Upper lobe of left lung (tissue), 4 donors: ENCODE measurements at regions not wholly inside any gene's neighbourhood (a gene's known extent, or its start where the extent isn't known, plus 50 kb on each side); places are given as distances from the start of the nearest gene placed in this dataset.

Experiments
- CTCF ChIP-seq, 6 experiments: fragments of 450-650 bp in 4 of 6; fragments of 200-600 bp in 2 of 6; sonication (generic) in 2 of 6; IDR thresholded peaks; one replicate each; pipeline ENCODE4 v1.5.1; 2016 to 2019; ENCODE audit warnings: antibody characterized with exemption in 6 of 6
- EP300 ChIP-seq, 4 donors: sonication (generic); formaldehyde crosslinking; IDR thresholded peaks; one replicate each; pipeline ENCODE4 v1.5.1; 2017; ENCODE audit warnings: antibody characterized with exemption in 4 of 4, control low read depth in 2 of 4
- POLR2AphosphoS5 ChIP-seq, 2 donors: sonication (generic); formaldehyde crosslinking; IDR thresholded peaks; one replicate each; pipeline ENCODE4 v1.5.1; 2017; ENCODE audit warnings: antibody characterized with exemption in 2 of 2

DNA sequence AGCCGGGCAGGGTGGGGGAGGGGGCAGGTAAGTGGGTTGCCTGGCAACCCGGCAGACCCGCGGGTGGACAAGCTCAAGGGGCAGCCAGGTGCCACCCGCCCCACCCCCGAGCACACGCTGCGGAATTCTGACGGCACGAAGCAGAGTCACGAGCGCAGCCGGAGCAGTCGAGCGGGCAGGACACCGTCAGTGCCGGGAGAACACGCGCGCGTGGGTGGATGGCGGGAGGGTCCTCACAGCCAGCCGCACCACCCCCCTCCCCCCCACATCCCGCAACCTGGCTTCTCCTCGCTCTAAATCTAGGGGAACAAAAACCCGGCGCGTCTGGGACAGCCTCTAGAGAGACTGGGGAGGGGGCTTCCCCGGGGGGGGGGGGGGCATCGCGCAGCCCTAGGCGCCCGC, 133.1 kb upstream of the HSD17B12 start:
- no peak for TF ChIP-seq EP300 (IDR thresholded peaks at IDR 0.05)
- no peak for TF ChIP-seq CTCF (IDR thresholded peaks at IDR 0.05)
- TF ChIP-seq POLR2AphosphoS5 (IDR thresholded peaks at IDR 0.05) = no peak
